GM18861 (cell line): ENCODE measurements at regions not wholly inside any gene's neighbourhood (a gene's known extent, or its start where the extent isn't known, plus 50 kb on each side); places are given as distances from the start of the nearest gene placed in this dataset.
"Not testable (repeated sequence)": the region's sequence is repeated elsewhere in the genome, so short reads cannot be mapped to it uniquely, and the experiment has no call there.

ENCODE experiments used
- ATAC-seq: cut with Tn5 transposase; IDR thresholded peaks from one replicate; pipeline ENCODE4 v1.9.1; 2021; ENCODE audit not compliant: unreplicated experiment

- ATAC-seq: no peak
These were observed 94.9 kb upstream of the TBCA start for GRCh38 chr5:77871016-77871415.

DNA sequence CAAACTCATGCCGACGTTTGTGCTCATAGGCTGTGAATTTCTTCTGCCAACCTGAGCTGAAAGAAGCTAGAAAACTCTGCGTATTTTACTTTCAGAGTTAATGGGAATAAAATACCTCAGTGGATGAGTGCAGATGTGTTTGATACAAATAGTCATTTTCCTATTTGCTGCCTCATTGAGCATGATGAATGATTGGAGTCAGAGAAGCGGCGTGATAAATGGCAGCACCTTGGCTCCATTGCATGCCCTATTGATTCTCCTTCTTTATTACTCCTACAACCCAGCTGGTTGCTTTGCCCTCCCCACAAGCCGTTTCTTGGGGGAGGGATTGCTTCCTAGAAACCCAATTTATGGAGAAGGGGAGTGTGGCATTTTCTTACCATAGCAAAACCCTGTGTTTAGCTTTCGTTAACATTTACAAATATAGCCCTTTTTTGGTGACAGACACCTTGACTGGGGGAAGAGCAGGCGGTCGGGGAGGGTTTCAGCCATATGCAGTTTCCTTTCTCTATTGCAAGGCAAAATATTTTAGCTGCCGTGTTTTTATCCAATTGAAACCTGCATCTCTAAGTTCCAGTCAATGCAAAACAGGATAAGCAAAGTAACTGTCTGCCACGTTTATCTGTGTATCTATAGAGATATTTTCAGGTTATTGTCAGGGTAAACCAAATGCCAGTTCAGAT is 93.1 kb upstream of the TBCA start:
- ATAC-seq: no peak

DNA sequence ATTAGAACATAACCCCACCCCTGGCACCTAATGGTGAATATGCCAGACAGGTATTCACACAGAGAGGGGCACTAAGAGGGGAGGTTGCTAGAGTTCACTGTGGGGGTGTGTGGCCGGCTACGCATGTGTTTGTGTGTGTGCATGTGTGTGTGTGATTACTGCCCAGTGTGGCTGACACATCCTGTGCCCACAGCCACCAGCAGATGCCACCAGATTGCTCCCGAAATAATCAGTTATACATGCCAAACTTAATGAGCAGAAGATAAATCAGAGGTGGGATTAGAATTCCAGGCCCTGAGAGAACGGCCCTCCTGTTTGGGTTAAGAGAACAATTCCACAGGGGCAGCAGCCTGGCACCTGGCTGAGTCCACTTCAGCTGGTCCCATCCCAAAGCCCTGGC is 91.8 kb upstream of the TBCA start:
- ATAC-seq: no peak

- no peak for ATAC-seq
These were observed 91.1 kb upstream of the TBCA start for GRCh38 chr5:77867194-77867691.

DNA sequence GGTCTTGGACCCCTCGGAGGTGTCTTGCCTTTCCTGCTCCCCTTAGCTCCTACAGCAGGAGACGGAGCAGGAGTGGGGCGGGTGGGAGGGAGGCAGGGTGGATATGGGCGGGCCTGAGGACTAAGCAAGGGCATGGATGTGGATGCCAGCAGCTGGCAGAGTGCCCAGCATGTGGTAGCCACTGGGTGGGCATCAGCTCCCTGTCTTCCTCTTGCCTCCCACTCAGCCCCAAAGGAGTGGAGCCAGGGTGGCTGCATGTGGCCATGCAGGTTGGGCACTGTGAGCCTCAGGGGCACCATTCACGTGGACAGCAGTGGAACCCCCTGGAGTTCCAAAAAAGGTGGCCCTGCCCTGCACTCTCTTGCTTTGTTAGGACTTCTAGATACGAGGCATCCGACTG is 90.1 kb upstream of the TBCA start:
- no peak for ATAC-seq

GRCh38 chr5:77864997-77865396 is 88.9 kb upstream of the TBCA start:
- no peak for ATAC-seq

DNA sequence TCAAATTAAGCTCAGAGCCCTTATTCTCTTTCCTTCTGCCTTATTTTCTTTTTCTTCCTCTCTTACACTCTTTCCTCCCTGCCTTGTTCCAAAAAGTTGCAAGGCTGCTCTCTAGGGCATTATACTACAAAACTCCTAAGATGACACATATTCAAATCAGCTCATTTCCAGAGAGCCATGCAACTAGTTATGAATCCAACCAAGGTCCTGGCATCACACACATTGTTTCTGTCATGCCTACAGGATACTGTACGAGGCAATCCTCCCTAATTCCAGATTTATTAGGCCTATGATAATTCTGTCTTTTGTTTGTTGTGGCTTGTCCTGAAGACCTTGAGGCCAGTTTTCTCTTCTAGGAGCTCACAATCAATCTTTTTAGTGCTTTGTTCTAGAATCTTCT is 87.0 kb upstream of the TBCA start:
- no peak for ATAC-seq

DNA sequence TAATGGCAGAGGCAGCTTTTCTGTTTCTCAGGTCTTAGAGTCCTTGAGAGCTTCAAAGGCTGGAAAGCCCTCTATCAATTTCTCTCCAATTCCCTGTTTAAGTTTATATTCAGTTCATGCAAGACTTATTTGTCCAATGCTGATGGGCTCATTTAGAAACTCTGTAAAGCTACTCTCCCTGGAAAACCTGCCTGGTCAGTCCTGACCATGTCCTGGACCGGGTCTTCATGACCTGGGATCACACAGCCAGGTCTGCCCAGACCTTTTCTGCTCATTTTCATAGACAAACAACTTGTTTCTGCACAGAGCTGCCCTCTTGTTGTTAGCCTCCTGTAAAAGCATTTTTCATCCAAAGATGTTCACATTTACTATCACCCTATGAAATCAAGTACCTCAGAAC is 85.4 kb upstream of the TBCA start:
- ATAC-seq: no peak

GRCh38 chr5:77859306-77859705 is 83.2 kb upstream of the TBCA start:
- ATAC-seq: no peak

DNA sequence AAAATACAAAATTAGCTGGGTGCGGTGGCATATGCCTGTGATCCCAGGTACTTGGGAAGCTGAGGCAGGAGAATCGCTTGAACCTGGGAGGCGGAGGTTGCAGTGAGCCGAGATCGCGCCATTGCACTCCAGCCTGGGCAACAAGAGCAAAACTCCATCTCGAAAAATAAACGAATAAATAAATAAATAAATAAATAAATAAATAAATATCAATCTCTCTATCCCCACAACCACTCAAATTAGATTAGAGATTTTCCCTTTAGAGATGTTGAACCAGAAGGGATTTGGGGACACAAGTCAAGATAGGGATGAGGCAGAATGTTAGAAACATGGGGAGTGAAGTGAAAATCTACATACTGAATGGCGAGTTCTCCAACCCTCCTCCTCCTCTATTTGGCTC is 82.5 kb upstream of the TBCA start:
- ATAC-seq: not testable (repeated sequence)

DNA sequence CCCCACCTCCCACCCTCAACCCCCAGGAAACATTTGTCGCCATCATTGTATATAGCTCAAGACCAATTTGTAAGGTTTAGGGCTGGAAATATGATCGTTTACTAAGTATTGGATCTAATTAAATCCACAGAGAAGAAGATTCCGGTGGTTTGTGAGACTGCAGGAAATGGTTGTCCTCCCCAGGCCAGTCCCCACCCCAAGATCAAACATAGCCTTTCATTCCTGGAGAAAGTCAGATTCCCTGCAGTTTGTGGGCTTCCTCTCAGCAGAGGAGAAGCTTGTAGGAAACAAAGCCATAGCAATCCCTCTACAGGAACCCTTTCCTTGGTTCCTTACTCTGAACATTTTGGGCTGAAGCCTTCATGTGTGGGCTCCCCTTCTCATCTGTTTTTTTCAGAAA is 79.2 kb upstream of the TBCA start:
- no peak for ATAC-seq

- ATAC-seq: no peak
These were observed 77.3 kb upstream of the TBCA start for GRCh38 chr5:77853353-77853907.

- ATAC-seq: peak; percentile 69
These were observed 76.6 kb upstream of the TBCA start for GRCh38 chr5:77852514-77853352.

- ATAC-seq: no peak
These were observed 76.0 kb upstream of the TBCA start for GRCh38 chr5:77852068-77852513.

- ATAC-seq: no peak
These were observed 75.3 kb upstream of the TBCA start for GRCh38 chr5:77851176-77852067.

DNA sequence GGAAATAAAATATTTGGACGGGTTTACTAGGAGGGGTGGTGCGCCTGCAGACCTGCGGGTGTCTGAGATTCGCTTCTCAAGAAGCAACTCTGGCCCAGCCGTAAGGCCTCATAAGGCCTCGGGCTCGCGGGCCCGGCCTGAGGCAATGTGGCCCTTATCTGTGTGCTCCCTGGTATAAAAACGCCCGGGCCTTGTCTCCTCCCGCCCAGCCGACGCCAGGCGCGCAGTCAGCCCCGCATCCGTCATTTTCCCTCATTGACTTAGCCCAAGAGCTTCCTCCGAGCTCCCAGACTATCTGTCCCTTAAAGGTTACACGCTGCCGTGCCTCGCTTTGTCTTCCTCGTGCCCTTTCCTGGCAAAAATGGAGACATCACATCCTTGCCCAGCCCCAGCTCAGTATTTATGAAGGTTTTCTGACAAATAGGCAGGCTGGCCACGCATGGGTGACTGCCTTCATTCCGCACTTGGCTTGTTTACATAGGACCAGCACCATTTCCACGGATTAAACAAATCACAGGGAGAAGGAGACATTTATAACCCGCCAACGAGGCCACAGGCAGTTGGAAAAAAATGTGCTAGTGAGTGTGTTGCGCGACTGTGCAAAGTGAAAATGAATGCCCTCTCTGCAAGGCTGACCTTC is 74.5 kb upstream of the TBCA start:
- ATAC-seq: no peak

- ATAC-seq: no peak
These were observed 73.3 kb upstream of the TBCA start for GRCh38 chr5:77849308-77849900.

DNA sequence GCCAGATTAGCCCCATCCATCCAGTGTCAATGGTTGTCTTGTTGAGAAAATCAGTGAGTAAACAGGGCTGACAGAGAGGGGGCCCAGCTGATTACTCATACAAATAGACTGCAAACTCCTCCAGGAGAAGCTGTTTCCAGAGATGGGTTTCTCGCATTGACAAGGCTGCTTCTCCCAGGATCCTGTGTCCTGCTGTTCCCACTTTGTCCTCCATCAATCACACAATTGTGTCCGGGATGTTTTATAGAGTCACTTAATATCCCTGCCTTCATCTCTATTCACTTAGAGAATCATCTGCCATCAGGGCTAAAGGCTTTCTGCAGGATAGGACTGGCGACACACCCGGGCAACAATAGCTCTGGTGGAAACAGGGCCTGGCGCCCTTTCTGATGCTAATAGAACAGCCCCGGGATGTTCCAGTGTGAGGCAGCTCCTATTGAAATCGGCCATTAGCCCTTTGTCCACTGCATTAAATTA is 71.7 kb upstream of the TBCA start:
- ATAC-seq: no peak

DNA sequence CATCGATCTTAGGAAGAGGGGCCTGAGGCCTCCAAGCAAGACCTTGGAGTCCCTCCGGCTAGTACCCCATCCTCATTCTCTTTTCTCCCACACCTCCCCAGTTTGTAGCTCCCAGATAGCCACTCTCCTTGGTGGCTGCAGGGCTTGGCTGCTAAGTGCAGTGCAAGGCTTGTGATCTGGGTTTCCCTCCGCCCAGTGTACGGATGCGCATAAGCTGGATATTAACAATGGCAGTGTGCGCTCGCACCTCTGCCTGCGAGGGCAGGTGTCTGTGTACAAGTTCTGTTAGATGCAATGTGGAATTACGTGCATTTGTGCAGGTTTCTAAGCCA is 71.0 kb upstream of the TBCA start:
- no peak for ATAC-seq
